AG04449 (cell line): ENCODE measurements at regions not wholly inside any gene's neighbourhood (a gene's known extent, or its start where the extent isn't known, plus 50 kb on each side); places are given as distances from the start of the nearest gene placed in this dataset.

Experiments
- CTCF ChIA-PET: fragments of 350-600 bp; formaldehyde crosslinking; extraction: SDS; loops from one replicate; lab custom pipeline; 2021; ENCODE audit warnings: antibody characterized with exemption; lab: Yijun Ruan, JAX
- POLR2A ChIA-PET: fragments of 400-600, 350-600 bp; formaldehyde crosslinking; extraction: SDS; loops from one replicate; lab custom pipeline; 2020; ENCODE audit warnings: antibody characterized with exemption, inconsistent platforms; lab: Yijun Ruan, JAX
- DNase-seq: peaks from one replicate; pipeline ENCODE4 v3.0.0-alpha.2; 2010; ENCODE audit warnings: low read depth, low spot score
- H3K4me3 ChIP-seq: 2 replicates; pipeline ENCODE4 v1.5.1; 2011; ENCODE audit warnings: low read depth, mild to moderate bottlenecking, control low read depth, low read length
- TF ChIP-seq, protein P1 (sequence below): IDR thresholded peaks from one replicate; pipeline ENCODE4 v1.5.1; 2011; ENCODE audit warnings: mild to moderate bottlenecking, moderate library complexity, low read length, control low read depth, inconsistent platforms; ENCODE audit not compliant: insufficient read depth; ENCODE audit errors: missing control alignments

DNA sequence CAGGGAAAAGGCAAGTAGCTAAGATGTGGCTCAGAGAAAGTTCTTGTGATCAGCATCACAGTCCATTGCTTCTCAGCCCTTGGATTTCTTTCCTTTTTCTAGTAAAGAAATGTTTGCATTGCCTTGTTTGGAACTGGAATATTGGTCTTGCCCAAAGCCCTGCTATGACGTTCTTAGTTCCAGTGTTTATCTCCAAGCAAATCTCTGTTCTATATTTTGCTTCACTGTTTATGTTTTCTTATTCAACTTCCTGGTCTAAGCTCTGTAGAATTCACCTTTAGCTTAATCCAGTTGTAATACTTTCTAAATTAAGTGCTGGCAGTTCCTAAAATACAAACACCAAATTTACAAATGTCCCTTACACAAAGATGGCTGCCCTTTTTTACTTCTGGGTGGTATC, 88.7 kb upstream of the ZNF438 start:
- H3K4me3 ChIP-seq = no peak overlapping the region
- CTCF ChIA-PET = interaction anchor here (1.2 kb wide), 1 partner anchor 25 kb away, joined by 3 read pairs; no protein-coding TSS in a partner anchor
- no peak for DNase-seq
- TF ChIP-seq, protein P1, sequence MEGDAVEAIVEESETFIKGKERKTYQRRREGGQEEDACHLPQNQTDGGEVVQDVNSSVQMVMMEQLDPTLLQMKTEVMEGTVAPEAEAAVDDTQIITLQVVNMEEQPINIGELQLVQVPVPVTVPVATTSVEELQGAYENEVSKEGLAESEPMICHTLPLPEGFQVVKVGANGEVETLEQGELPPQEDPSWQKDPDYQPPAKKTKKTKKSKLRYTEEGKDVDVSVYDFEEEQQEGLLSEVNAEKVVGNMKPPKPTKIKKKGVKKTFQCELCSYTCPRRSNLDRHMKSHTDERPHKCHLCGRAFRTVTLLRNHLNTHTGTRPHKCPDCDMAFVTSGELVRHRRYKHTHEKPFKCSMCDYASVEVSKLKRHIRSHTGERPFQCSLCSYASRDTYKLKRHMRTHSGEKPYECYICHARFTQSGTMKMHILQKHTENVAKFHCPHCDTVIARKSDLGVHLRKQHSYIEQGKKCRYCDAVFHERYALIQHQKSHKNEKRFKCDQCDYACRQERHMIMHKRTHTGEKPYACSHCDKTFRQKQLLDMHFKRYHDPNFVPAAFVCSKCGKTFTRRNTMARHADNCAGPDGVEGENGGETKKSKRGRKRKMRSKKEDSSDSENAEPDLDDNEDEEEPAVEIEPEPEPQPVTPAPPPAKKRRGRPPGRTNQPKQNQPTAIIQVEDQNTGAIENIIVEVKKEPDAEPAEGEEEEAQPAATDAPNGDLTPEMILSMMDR = no peak
- POLR2A ChIA-PET = interaction anchor here (0.6 kb wide), 2 partner anchors 122 to 734 kb away, joined by 3 read pairs; no protein-coding TSS in a partner anchor

DNA sequence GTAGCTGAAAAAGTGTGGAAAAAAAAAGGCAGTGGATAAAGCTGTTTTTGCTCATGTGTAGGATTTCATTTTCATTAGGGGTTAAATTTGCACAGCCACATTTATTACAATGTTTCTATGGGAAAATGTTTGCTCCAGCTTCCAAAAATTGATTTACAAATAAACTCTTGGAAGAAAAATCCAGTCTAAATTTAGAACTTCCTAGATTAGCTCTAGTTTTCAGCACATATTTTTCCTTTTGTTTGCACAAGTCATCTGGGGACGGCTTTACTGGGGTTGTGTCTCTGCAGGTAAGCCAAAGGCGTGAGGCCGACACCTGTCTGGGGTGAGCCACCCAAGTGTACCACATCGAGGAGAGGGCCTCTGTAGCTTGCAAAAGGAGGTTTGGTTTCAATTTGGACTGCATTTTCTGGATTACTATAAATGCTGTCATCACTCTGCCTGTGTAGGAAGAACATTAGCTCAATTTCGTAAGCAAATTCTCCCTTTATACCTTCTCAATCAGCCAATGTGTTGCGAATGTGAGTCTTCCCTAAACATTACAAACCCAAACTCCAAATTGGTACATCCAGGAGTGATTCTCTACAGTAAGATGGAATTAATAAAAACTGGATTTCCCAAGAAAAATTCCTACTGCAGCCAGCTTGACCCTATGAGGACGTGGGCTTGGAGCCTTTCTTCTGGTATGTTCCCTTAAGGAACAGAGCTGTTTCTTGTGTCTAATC, 89.5 kb upstream of the ZNF438 start:
- no peak for DNase-seq
- POLR2A ChIA-PET = interaction anchor here (0.6 to 1.4 kb wide), 3 partner anchors 45 to 384 kb away, joined by 3 read pairs; no protein-coding TSS in a partner anchor
- H3K4me3 ChIP-seq = no peak overlapping the region
- TF ChIP-seq, protein P1 = no peak
- CTCF ChIA-PET = interaction anchor here (1.1 to 1.2 kb wide), 2 partner anchors 26 to 56 kb away, joined by 3 read pairs; no protein-coding TSS in a partner anchor

DNA sequence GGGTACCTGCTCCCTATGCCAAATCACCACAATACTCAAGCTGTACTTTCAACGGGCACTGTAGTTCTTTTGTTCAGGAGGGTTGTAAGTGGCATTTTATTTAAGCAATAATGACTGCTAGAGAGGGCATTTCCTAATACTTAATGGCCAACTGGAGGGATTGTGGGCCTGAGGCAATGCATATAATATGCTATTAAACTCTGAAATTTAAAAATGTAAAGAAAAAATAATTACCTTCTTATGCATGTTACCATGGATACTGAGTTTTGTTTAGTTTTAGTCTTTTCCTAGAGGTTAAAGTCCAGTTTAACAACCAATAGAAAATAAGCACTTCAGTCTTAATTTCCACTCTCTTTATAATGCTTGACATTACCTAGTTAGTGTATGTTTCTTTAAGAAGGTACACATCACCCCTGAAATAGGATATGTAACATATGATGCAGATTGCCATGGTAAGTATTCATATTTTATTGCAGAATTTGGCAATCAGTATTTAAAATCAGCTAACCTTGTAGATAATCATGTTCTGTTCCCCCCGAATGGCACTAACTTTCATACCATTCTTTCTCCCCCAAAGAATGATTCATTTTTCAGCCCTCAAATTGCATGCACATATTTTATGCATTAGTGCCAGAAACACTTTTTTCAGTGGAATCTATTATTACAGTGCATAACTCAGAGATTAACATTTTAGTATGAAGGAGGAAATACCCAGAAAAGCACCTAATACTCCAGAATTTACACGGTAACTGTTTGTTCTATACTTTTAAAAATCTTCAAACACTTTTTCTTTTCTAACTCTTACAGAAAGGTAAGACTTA, 90.3 kb upstream of the ZNF438 start:
- ChIA-PET CTCF (interaction anchor here (1.1 kb wide), 1 partner anchor 57 kb away, joined by 3 read pairs; no protein-coding TSS in a partner anchor), POLR2A (interaction anchor here (1.3 to 1.4 kb wide), 2 partner anchors 46 to 385 kb away, joined by 3 read pairs; no protein-coding TSS in a partner anchor)
- TF ChIP-seq, protein P1 = no peak
- no peak for DNase-seq
- no peak overlapping the region for H3K4me3 ChIP-seq

DNA sequence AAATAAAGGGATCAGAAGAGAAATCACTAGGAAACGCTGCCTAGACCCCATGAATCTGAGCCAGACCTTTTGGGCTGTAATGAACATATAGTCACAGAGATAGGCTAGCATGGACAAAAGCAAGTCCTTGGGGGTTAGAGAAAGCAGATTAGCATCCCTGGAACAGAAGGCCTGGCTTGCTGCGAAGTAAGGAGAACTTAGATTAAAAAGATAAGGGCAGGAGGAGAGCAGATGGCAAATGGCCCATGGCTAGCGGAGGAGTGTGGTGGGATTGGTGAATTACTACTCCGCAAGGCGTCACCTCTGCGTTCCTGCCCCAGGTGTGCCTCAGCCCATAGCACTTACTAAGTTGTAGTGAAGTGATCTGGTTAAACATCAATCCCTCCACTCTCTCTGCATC, 92.3 kb upstream of the ZNF438 start:
- POLR2A ChIA-PET = no interaction called here
- no peak for DNase-seq
- CTCF ChIA-PET = interaction anchor here (1.2 kb wide), 1 partner anchor 11 kb away, joined by 3 read pairs; no protein-coding TSS in a partner anchor
- no peak overlapping the region for H3K4me3 ChIP-seq
- TF ChIP-seq, protein P1 = no peak

DNA sequence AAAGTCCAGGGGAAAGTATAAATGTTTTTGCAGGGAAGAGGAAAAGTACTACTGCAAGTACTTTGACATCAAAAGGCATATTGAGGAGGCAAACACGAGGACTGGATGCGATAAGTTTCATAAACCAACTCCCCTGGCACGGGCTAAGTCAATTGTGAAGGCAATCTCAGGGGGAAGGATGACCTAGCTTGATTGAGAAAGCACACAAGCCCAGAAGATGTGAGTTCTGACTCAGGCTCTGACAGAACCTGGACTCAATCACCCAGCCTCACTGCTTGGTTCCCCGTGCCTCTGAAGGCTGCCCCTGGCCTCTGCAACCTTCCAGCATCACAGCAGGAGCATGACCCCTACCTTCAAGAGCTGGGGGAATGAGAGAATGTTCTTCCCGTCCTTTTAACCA, 93.2 kb upstream of the ZNF438 start:
- TF ChIP-seq, protein P1 = no peak
- ChIA-PET CTCF (interaction anchor here (0.9 to 1.2 kb wide), 2 partner anchors 10 to 41 kb away, joined by 3 read pairs; no protein-coding TSS in a partner anchor), POLR2A (no interaction called here)
- DNase-seq = no peak
- H3K4me3 ChIP-seq = no peak overlapping the region
